ENCODE measurements at regions not wholly inside any gene's neighbourhood (a gene's known extent, or its start where the extent isn't known, plus 50 kb on each side); places are given as distances from the start of the nearest gene placed in this dataset.

GRCh38 chr9:108489567-108489966, 366.2 kb downstream of the ACTL7B start:
- Histone ChIP-seq H3K27ac (no peak overlapping the region), H3K36me3 (no peaks in the 10 kb centered on the region), H3K9me3 (no peaks in the 10 kb centered on the region), H3K4me3 (no peak overlapping the region), H3K4me1 (no peaks in the 10 kb centered on the region), H3K27me3 (no peaks in the 10 kb centered on the region)
- DNase-seq (no peak), ATAC-seq (ENCODE audit: low FRiP score in 2 of 2) (no peak)
- WGBS, 2 donors: 89 to 91% methylated on average over 1 of the region's 1 CpG
- no peak for TF ChIP-seq POLR2AphosphoS5 (IDR thresholded peaks at IDR 0.05)
- no peak for TF ChIP-seq POLR2A (IDR thresholded peaks at IDR 0.05)
- TF ChIP-seq CTCF (IDR thresholded peaks at IDR 0.05): no peak
- TF ChIP-seq EP300 (IDR thresholded peaks at IDR 0.05): no peak

GRCh38 chr9:108486831-108487230, 369.0 kb downstream of the ACTL7B start:
- no peak for DNase-seq
- no peak overlapping the region for H3K27ac ChIP-seq
- WGBS, 2 donors: 49 to 71% methylated on average over 2 of the region's 2 CpGs

GRCh38 chr9:108484468-108484867, 371.3 kb downstream of the ACTL7B start:
- WGBS, 2 donors: 93 to 100% methylated on average over 1 of the region's 1 CpG
- TF ChIP-seq EP300 (IDR thresholded peaks at IDR 0.05): no peak
- no peak for TF ChIP-seq POLR2A (IDR thresholded peaks at IDR 0.05)
- no peak for TF ChIP-seq CTCF (IDR thresholded peaks at IDR 0.05)
- TF ChIP-seq POLR2AphosphoS5 (IDR thresholded peaks at IDR 0.05): no peak
- no peak for ATAC-seq (ENCODE audit: low FRiP score in 2 of 2)

More at GRCh38 chr9:108486831-108487230, 369.0 kb downstream of the ACTL7B start:
- H3K36me3 ChIP-seq: no peaks in the 10 kb centered on the region
- no peak for ATAC-seq (ENCODE audit: low FRiP score in 2 of 2)
- no peaks in the 10 kb centered on the region for H3K27me3 ChIP-seq
- H3K4me3 ChIP-seq: no peak overlapping the region
- no peaks in the 10 kb centered on the region for H3K4me1 ChIP-seq
- no peaks in the 10 kb centered on the region for H3K9me3 ChIP-seq
- TF ChIP-seq POLR2A (IDR thresholded peaks at IDR 0.05) (no peak), EP300 (IDR thresholded peaks at IDR 0.05) (no peak), CTCF (IDR thresholded peaks at IDR 0.05) (no peak), POLR2AphosphoS5 (IDR thresholded peaks at IDR 0.05) (no peak)

GRCh38 chr9:108483676-108484075, 372.1 kb downstream of the ACTL7B start:
- Histone ChIP-seq H3K4me3 (no peak overlapping the region), H3K36me3 (no peaks in the 10 kb centered on the region), H3K27me3 (no peaks in the 10 kb centered on the region), H3K27ac (no peak overlapping the region), H3K9me3 (no peaks in the 10 kb centered on the region), H3K4me1 (no peaks in the 10 kb centered on the region)
- DNase-seq (no peak), ATAC-seq (ENCODE audit: low FRiP score in 2 of 2) (no peak)
- no peak for TF ChIP-seq CTCF (IDR thresholded peaks at IDR 0.05)
- no peak for TF ChIP-seq POLR2AphosphoS5 (IDR thresholded peaks at IDR 0.05)
- TF ChIP-seq EP300 (IDR thresholded peaks at IDR 0.05): no peak
- no peak for TF ChIP-seq POLR2A (IDR thresholded peaks at IDR 0.05)
- WGBS, 2 donors: 94 to 95% methylated on average over 2 of the region's 2 CpGs

More at GRCh38 chr9:108484468-108484867, 371.3 kb downstream of the ACTL7B start:
- no peaks in the 10 kb centered on the region for H3K4me1 ChIP-seq
- no peaks in the 10 kb centered on the region for H3K27me3 ChIP-seq
- DNase-seq: no peak
- H3K27ac ChIP-seq: no peak overlapping the region
- H3K4me3 ChIP-seq: no peak overlapping the region
- no peaks in the 10 kb centered on the region for H3K9me3 ChIP-seq
- H3K36me3 ChIP-seq: no peaks in the 10 kb centered on the region

GRCh38 chr9:108479989-108480652, 375.7 kb downstream of the ACTL7B start:
- 92 to 93% methylated on average over 3 of the region's 3 CpGs for WGBS, 2 donors
- H3K9me3 ChIP-seq: no peaks in the 10 kb centered on the region
- no peaks in the 10 kb centered on the region for H3K36me3 ChIP-seq
- H3K4me1 ChIP-seq: no peaks in the 10 kb centered on the region
- no peak overlapping the region for H3K4me3 ChIP-seq
- no peak for DNase-seq
- no peaks in the 10 kb centered on the region for H3K27me3 ChIP-seq
- no peak for TF ChIP-seq POLR2A (IDR thresholded peaks at IDR 0.05)
- TF ChIP-seq POLR2AphosphoS5 (IDR thresholded peaks at IDR 0.05): no peak
- TF ChIP-seq CTCF (IDR thresholded peaks at IDR 0.05): no peak
- no peak for TF ChIP-seq EP300 (IDR thresholded peaks at IDR 0.05)
- H3K27ac ChIP-seq: no peak overlapping the region
- ATAC-seq (ENCODE audit: low FRiP score in 2 of 2): no peak
